HCT116 (cell line): ENCODE measurements at regions not wholly inside any gene's neighbourhood (a gene's known extent, or its start where the extent isn't known, plus 50 kb on each side); places are given as distances from the start of the nearest gene placed in this dataset.

Experiments used
- ATAC-seq: fragments of 200-7000 bp; cut with Tn5 transposase; 2 replicates; pipeline ENCODE4 v1.9.1; 2020; ENCODE audit warnings: mild to moderate bottlenecking, moderate library complexity
- BruUV-seq: library from RNA; stranded (reverse); fragments of 400-500 nt; replicated peaks from 2 replicates; lab custom pipeline; 2021; lab: Mats Ljungman, UMichigan
- CTCF ChIA-PET: fragments of 300-600 bp; sonication (Branson Sonifier 250); formaldehyde crosslinking; loops from one replicate; lab custom pipeline; 2021; ENCODE audit warnings: antibody characterized with exemption; lab: Charles Lee
- POLR2A ChIA-PET: fragments of 300-600, 350-600 bp; sonication (Branson Sonifier 250); formaldehyde crosslinking; loops from one replicate; lab custom pipeline; 2021; ENCODE audit warnings: antibody characterized with exemption; lab: Charles Lee
- RAD21 ChIA-PET, 2 experiments: fragments of 300-600 bp; sonication (Branson Sonifier 250); formaldehyde crosslinking; loops; one replicate each; lab custom pipeline; 2023; ENCODE audit warnings: low total read pairs in 2 of 2; ENCODE audit not compliant: uncharacterized antibody in 2 of 2, unreplicated experiment in 2 of 2, low non-redundant PET in 1 of 2; lab: Charles Lee
- DNase-seq: peaks from one replicate; pipeline ENCODE4 v3.0.0-alpha.2; 2010; ENCODE audit warnings: low read depth, low spot score
- H2AFZ ChIP-seq: fragments of 200-600 bp; shearing (Covaris generic), sonication (generic); 2 replicates; pipeline ENCODE4 v1.6.1; 2017; ENCODE audit warnings: low read depth, mixed run types, mixed read lengths, antibody characterized with exemption, low read length; ENCODE audit not compliant: poor library complexity, severe bottlenecking
- H3K27ac ChIP-seq: 2 replicates; pipeline ENCODE4 v1.5.1; 2012; ENCODE audit warnings: low read depth, low read length
- H3K27me3 ChIP-seq: fragments of 200-600 bp; sonication (generic); 2 replicates; pipeline ENCODE4 v1.6.1; 2016; ENCODE audit warnings: mixed run types, low read length, mixed read lengths; ENCODE audit not compliant: insufficient read depth
- H3K36me3 ChIP-seq, 2 experiments: fragments of 200-500 bp in 1 of 2; fragments of 200-600 bp in 1 of 2; sonication (Bioruptor generic) in 1 of 2; sonication (generic) in 1 of 2; 2 replicates each; pipeline versions ENCODE4 v1.5.1 to v1.6.1; 2014 to 2016; ENCODE audit warnings: low read length in 2 of 2, inconsistent platforms in 1 of 2, mixed read lengths in 1 of 2, mixed run types in 1 of 2; ENCODE audit not compliant: insufficient read depth in 2 of 2, control insufficient read depth in 1 of 2
- H3K4me1 ChIP-seq, 2 experiments: fragments of 200-600 bp in 1 of 2; sonication (generic) in 1 of 2; 2 replicates each; pipeline versions ENCODE4 v1.5.1 to v1.6.1; 2012 to 2017; ENCODE audit warnings: low read length in 2 of 2, inconsistent platforms in 1 of 2, mild to moderate bottlenecking in 1 of 2, mixed read lengths in 1 of 2, mixed run types in 1 of 2, moderate library complexity in 1 of 2; ENCODE audit not compliant: insufficient read depth in 2 of 2, control insufficient read depth in 1 of 2
- H3K4me2 ChIP-seq: fragments of 200-600 bp; sonication (generic); 2 replicates; pipeline ENCODE4 v1.6.1; 2017; ENCODE audit warnings: mixed run types, low read length, mixed read lengths
- H3K4me3 ChIP-seq, 2 experiments: fragments of 200-600 bp in 1 of 2; sonication (generic) in 1 of 2; replicated peaks in 1 of 2; 2 replicates each; pipeline ENCODE4 v1.5.1; 2011 to 2016; ENCODE audit warnings: low read length in 2 of 2, control low read depth in 1 of 2, low read depth in 1 of 2, mild to moderate bottlenecking in 1 of 2, mixed read lengths in 1 of 2, mixed run types in 1 of 2
- H3K79me2 ChIP-seq: fragments of 200-600 bp; sonication (generic); 2 replicates; pipeline ENCODE4 v1.6.1; 2017; ENCODE audit warnings: mild to moderate bottlenecking, mixed run types, low read length, moderate library complexity, mixed read lengths; ENCODE audit not compliant: insufficient read depth
- H3K9ac ChIP-seq: fragments of 200-600 bp; sonication (generic); 2 replicates; pipeline ENCODE4 v1.6.1; 2016; ENCODE audit warnings: low read length, mixed read lengths
- H3K9me2 ChIP-seq: fragments of 200-600 bp; sonication (generic), shearing (Covaris generic); 2 replicates; pipeline ENCODE4 v1.6.1; 2017; ENCODE audit warnings: mixed run types, mild to moderate bottlenecking, moderate library complexity; ENCODE audit not compliant: insufficient read depth
- H3K9me3 ChIP-seq, 2 experiments: fragments of 200-500 bp in 1 of 2; fragments of 200-600 bp in 1 of 2; sonication (Bioruptor generic) in 1 of 2; sonication (generic) in 1 of 2; 2 replicates each; pipeline ENCODE4 v1.6.1; 2014 to 2017; ENCODE audit warnings: low read length in 2 of 2, mixed read lengths in 2 of 2, inconsistent platforms in 1 of 2, low read depth in 1 of 2, mild to moderate bottlenecking in 1 of 2, mixed run types in 1 of 2, moderate library complexity in 1 of 2; ENCODE audit not compliant: control insufficient read depth in 1 of 2, insufficient read depth in 1 of 2
- H4K20me1 ChIP-seq: fragments of 200-600 bp; sonication (generic), shearing (Covaris generic); 2 replicates; pipeline ENCODE4 v1.6.1; 2017; ENCODE audit warnings: mixed run types, mild to moderate bottlenecking, moderate library complexity; ENCODE audit not compliant: insufficient read depth
- CBX3 ChIP-seq: IDR thresholded peaks from 2 replicates; pipeline ENCODE4 v1.6.1; 2012; ENCODE audit warnings: low read depth
- CEBPB ChIP-seq: IDR thresholded peaks from 2 replicates; pipeline ENCODE4 v1.6.1; 2012; ENCODE audit warnings: low read depth
- EGR1 ChIP-seq: IDR thresholded peaks from 2 replicates; pipeline ENCODE4 v1.6.1; 2012; ENCODE audit warnings: low read depth
- ELF1 ChIP-seq: IDR thresholded peaks from 2 replicates; pipeline ENCODE4 v1.6.1; 2012; ENCODE audit warnings: low read depth, borderline replicate concordance
- EZH2 ChIP-seq: fragments of 200-600 bp; sonication (generic); IDR thresholded peaks from 2 replicates; pipeline ENCODE4 v1.6.1; 2017; ENCODE audit warnings: antibody characterized with exemption, mixed run types
- EZH2phosphoT487 ChIP-seq: fragments of 200-600 bp; IDR thresholded peaks from 2 replicates; pipeline ENCODE4 v1.6.1; 2018; ENCODE audit warnings: antibody characterized with exemption, borderline replicate concordance
- FOSL1 ChIP-seq: IDR thresholded peaks from 2 replicates; pipeline ENCODE4 v1.6.1; 2012; ENCODE audit warnings: low read depth
- POLR2A ChIP-seq: IDR thresholded peaks from 2 replicates; pipeline ENCODE4 v1.7.0; 2011; ENCODE audit warnings: borderline replicate concordance; ENCODE audit not compliant: insufficient read depth, insufficient read length; ENCODE audit errors: extremely low read depth
- POLR2AphosphoS5 ChIP-seq: IDR thresholded peaks from 2 replicates; pipeline ENCODE4 v1.6.1; 2011; ENCODE audit warnings: mild to moderate bottlenecking, low read depth, low read length, moderate library complexity
- SIN3A ChIP-seq: IDR thresholded peaks from 2 replicates; pipeline ENCODE4 v1.6.1; 2012; ENCODE audit warnings: low read depth
- SRF ChIP-seq: IDR thresholded peaks from 2 replicates; pipeline ENCODE4 v1.6.1; 2012; ENCODE audit warnings: low read depth
- ZNF274 ChIP-seq: fragments of 200-500 bp; sonication (Bioruptor generic); IDR thresholded peaks from 2 replicates; pipeline ENCODE4 v1.6.1; 2014; ENCODE audit warnings: mild to moderate bottlenecking, low read depth, low read length, inconsistent platforms
- intact Hi-C: fragments of 100-400 bp; cut with micrococcal nuclease; formaldehyde crosslinking; loops from 2 replicates; pipeline ENCODE4 v1.10.0; 2022
- TF ChIP-seq, protein P1 (sequence below): IDR thresholded peaks from 2 replicates; pipeline ENCODE4 v1.6.1; 2012
- TF ChIP-seq, protein P2 (sequence below): IDR thresholded peaks from 2 replicates; pipeline ENCODE4 v1.6.1; 2012; ENCODE audit warnings: low read depth
- TF ChIP-seq, protein P3 (sequence below): IDR thresholded peaks from 2 replicates; pipeline ENCODE4 v1.6.1; 2012
- TF ChIP-seq, protein P4 (sequence below), 3 experiments: fragments of 200-600 bp in 1 of 3; sonication (generic) in 1 of 3; IDR thresholded peaks in 2 of 3; conservative IDR thresholded peaks in 1 of 3; 2 replicates each; pipeline ENCODE4 v1.5.1; 2012 to 2017; ENCODE audit warnings: low read depth in 2 of 3, low read length in 2 of 3, antibody characterized with exemption in 1 of 3, borderline replicate concordance in 1 of 3, control low read depth in 1 of 3, mild to moderate bottlenecking in 1 of 3, mixed read lengths in 1 of 3, mixed run types in 1 of 3, moderate library complexity in 1 of 3; ENCODE audit not compliant: insufficient read depth in 1 of 3

DNA sequence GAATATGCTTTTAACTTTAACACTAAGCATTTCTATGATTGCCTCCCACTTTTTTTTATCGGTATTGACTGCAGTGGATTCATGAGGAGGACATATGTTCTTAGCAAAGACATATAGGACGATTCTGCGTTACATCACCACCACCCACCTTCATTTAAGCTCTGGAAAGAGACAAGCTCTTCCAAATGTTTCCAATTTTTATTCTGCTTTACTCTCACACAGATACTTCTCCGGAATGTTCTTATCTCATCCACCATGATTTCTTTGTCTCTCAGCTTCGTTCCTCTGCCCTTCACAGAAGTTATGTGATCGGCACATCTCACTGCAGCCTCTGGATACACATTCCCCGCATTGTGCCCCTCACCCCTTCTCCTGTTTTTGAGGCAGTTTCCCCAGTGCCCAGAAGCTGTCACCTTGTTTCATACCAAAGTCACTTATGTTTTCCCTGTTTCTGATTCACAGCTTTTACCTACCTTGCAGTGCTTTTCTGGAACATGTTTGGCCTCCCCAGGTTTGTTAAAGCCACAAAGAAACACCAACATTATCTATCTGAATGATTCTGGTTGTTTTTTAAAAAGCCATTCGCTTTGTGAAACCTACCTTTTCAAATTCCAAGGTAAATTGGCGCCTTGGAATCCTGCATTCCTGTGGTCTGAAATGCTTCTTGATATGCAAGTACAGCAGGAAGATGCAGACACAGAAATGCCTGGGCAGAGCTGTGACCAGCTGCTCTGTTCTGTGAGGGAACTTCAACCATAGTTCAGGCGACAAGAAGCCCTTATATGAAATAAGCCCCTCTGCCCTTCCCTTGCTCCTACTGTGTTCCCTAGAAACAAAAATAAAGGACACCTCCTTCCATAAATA is 1020.2 kb downstream of the TTLL7 start:
- ChIA-PET RAD21 (no interaction called here), POLR2A (no interaction called here), CTCF (no interaction called here)
- ATAC-seq: no peak
- intact Hi-C loops: no loop called here
- no peak overlapping the region for H3K9ac ChIP-seq
- no peak overlapping the region for H3K4me2 ChIP-seq
- no peaks in the 10 kb centered on the region for H4K20me1 ChIP-seq
- H3K9me3 ChIP-seq: no peaks in the 10 kb centered on the region; a peak in 1 of 4 replicates
- H3K36me3 ChIP-seq: no peaks in the 10 kb centered on the region
- H3K27ac ChIP-seq: no peak overlapping the region
- no peak overlapping the region for H2AFZ ChIP-seq
- H3K4me1 ChIP-seq: no peaks in the 10 kb centered on the region
- no peaks in the 10 kb centered on the region for H3K9me2 ChIP-seq
- H3K4me3 ChIP-seq: no peak overlapping the region
- BruUV-seq: no TSS peak
- DNase-seq: no peak
- no peaks in the 10 kb centered on the region for H3K79me2 ChIP-seq
- H3K27me3 ChIP-seq: no peaks in the 10 kb centered on the region
- TF ChIP-seq POLR2A (no peak), SRF (no peak), SIN3A (no peak), EGR1 (no peak), EZH2 (no peak), ZNF274 (no peak), POLR2AphosphoS5 (no peak), CBX3 (no peak), FOSL1 (no peak), CEBPB (no peak), ELF1 (no peak), EZH2phosphoT487 (no peak)
- TF ChIP-seq, protein P1, sequence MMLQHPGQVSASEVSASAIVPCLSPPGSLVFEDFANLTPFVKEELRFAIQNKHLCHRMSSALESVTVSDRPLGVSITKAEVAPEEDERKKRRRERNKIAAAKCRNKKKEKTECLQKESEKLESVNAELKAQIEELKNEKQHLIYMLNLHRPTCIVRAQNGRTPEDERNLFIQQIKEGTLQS: no peak
- TF ChIP-seq, protein P2, sequence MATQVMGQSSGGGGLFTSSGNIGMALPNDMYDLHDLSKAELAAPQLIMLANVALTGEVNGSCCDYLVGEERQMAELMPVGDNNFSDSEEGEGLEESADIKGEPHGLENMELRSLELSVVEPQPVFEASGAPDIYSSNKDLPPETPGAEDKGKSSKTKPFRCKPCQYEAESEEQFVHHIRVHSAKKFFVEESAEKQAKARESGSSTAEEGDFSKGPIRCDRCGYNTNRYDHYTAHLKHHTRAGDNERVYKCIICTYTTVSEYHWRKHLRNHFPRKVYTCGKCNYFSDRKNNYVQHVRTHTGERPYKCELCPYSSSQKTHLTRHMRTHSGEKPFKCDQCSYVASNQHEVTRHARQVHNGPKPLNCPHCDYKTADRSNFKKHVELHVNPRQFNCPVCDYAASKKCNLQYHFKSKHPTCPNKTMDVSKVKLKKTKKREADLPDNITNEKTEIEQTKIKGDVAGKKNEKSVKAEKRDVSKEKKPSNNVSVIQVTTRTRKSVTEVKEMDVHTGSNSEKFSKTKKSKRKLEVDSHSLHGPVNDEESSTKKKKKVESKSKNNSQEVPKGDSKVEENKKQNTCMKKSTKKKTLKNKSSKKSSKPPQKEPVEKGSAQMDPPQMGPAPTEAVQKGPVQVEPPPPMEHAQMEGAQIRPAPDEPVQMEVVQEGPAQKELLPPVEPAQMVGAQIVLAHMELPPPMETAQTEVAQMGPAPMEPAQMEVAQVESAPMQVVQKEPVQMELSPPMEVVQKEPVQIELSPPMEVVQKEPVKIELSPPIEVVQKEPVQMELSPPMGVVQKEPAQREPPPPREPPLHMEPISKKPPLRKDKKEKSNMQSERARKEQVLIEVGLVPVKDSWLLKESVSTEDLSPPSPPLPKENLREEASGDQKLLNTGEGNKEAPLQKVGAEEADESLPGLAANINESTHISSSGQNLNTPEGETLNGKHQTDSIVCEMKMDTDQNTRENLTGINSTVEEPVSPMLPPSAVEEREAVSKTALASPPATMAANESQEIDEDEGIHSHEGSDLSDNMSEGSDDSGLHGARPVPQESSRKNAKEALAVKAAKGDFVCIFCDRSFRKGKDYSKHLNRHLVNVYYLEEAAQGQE: no peak
- TF ChIP-seq, protein P3, sequence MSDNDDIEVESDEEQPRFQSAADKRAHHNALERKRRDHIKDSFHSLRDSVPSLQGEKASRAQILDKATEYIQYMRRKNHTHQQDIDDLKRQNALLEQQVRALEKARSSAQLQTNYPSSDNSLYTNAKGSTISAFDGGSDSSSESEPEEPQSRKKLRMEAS: no peak
- TF ChIP-seq, protein P4, sequence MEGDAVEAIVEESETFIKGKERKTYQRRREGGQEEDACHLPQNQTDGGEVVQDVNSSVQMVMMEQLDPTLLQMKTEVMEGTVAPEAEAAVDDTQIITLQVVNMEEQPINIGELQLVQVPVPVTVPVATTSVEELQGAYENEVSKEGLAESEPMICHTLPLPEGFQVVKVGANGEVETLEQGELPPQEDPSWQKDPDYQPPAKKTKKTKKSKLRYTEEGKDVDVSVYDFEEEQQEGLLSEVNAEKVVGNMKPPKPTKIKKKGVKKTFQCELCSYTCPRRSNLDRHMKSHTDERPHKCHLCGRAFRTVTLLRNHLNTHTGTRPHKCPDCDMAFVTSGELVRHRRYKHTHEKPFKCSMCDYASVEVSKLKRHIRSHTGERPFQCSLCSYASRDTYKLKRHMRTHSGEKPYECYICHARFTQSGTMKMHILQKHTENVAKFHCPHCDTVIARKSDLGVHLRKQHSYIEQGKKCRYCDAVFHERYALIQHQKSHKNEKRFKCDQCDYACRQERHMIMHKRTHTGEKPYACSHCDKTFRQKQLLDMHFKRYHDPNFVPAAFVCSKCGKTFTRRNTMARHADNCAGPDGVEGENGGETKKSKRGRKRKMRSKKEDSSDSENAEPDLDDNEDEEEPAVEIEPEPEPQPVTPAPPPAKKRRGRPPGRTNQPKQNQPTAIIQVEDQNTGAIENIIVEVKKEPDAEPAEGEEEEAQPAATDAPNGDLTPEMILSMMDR (IDR thresholded peaks at IDR 0.05 in 2 of 3, conservative IDR thresholded peaks at IDR 0.05 in 1 of 3; ENCODE audit: borderline replicate concordance in 1 of 3, insufficient read depth in 1 of 3, low read depth in 2 of 3, low read length in 2 of 3): no peak
